A673 (cell line): ENCODE measurements at regions not wholly inside any gene's neighbourhood (a gene's known extent, or its start where the extent isn't known, plus 50 kb on each side); places are given as distances from the start of the nearest gene placed in this dataset.

Experiments used
- BruUV-seq: library from RNA; stranded (reverse); fragments of 400-500 nt; replicated peaks from 2 replicates; lab custom pipeline; 2021; lab: Mats Ljungman, UMichigan
- CTCF ChIA-PET: fragments of 300-600 bp; sonication (Branson Sonifier 250); formaldehyde crosslinking; loops from one replicate; lab custom pipeline; 2022; ENCODE audit warnings: antibody characterized with exemption; lab: Charles Lee
- POLR2A ChIA-PET: fragments of 300-600 bp; sonication (Branson Sonifier 250); formaldehyde crosslinking; loops from one replicate; lab custom pipeline; 2022; ENCODE audit warnings: antibody characterized with exemption; ENCODE audit not compliant: low non-redundant PET; lab: Charles Lee
- DNase-seq: peaks from one replicate; pipeline ENCODE4 v3.0.0-alpha.2; 2015; ENCODE audit warnings: low spot score
- H3K27ac ChIP-seq: fragments of 200-600 bp; sonication (generic); 2 replicates; pipeline ENCODE4 v1.5.1; 2016; ENCODE audit warnings: mixed run types, low read depth, mild to moderate bottlenecking, mixed read lengths, antibody characterized with exemption, low read length; ENCODE audit not compliant: poor library complexity, severe bottlenecking
- H3K27me3 ChIP-seq: fragments of 200-600 bp; sonication (generic); replicated peaks from 2 replicates; pipeline ENCODE4 v1.6.1; 2017; ENCODE audit warnings: mixed run types, low read depth, mild to moderate bottlenecking, mixed read lengths, antibody characterized with exemption, low read length; ENCODE audit not compliant: insufficient read depth, poor library complexity
- H3K36me3 ChIP-seq: fragments of 200-600 bp; sonication (generic); 2 replicates; pipeline ENCODE4 v1.6.1; 2016; ENCODE audit warnings: mixed run types, mild to moderate bottlenecking, mixed read lengths, antibody characterized with exemption, low read length; ENCODE audit not compliant: insufficient read depth, poor library complexity, severe bottlenecking
- H3K4me1 ChIP-seq: fragments of 200-600 bp; sonication (generic); 2 replicates; pipeline ENCODE4 v1.6.1; 2017; ENCODE audit warnings: mixed run types, mild to moderate bottlenecking, mixed read lengths, antibody characterized with exemption, low read length; ENCODE audit not compliant: insufficient read depth, poor library complexity, severe bottlenecking
- H3K4me3 ChIP-seq: fragments of 200-600 bp; sonication (generic); 2 replicates; pipeline ENCODE4 v1.5.1; 2016; ENCODE audit warnings: low read depth, mixed run types, mild to moderate bottlenecking, mixed read lengths, low read length; ENCODE audit not compliant: poor library complexity, severe bottlenecking
- H3K9me3 ChIP-seq: fragments of 200-600 bp; sonication (generic); 2 replicates; pipeline ENCODE4 v1.6.1; 2016; ENCODE audit warnings: mixed run types, low read depth, mild to moderate bottlenecking, mixed read lengths, antibody characterized with exemption, low read length; ENCODE audit not compliant: poor library complexity, severe bottlenecking
- EZH2 ChIP-seq: fragments of 200-600 bp; sonication (generic); IDR thresholded peaks from 2 replicates; pipeline ENCODE4 v1.6.1; 2017; ENCODE audit warnings: borderline replicate concordance, low read depth, mild to moderate bottlenecking, mixed read lengths, antibody characterized with exemption, low read length; ENCODE audit not compliant: poor library complexity, severe bottlenecking
- intact Hi-C: fragments of 100-400 bp; cut with micrococcal nuclease; formaldehyde crosslinking; loops from one replicate; pipeline ENCODE4 v1.10.0; 2022; ENCODE audit not compliant: unreplicated experiment
- TF ChIP-seq, protein P1 (sequence below): fragments of 300-800, 200-600 bp; sonication (generic); conservative IDR thresholded peaks from 2 replicates; pipeline ENCODE4 v1.5.1; 2017; ENCODE audit warnings: low read depth, mild to moderate bottlenecking, antibody characterized with exemption, low read length, moderate library complexity, mixed read lengths

DNA sequence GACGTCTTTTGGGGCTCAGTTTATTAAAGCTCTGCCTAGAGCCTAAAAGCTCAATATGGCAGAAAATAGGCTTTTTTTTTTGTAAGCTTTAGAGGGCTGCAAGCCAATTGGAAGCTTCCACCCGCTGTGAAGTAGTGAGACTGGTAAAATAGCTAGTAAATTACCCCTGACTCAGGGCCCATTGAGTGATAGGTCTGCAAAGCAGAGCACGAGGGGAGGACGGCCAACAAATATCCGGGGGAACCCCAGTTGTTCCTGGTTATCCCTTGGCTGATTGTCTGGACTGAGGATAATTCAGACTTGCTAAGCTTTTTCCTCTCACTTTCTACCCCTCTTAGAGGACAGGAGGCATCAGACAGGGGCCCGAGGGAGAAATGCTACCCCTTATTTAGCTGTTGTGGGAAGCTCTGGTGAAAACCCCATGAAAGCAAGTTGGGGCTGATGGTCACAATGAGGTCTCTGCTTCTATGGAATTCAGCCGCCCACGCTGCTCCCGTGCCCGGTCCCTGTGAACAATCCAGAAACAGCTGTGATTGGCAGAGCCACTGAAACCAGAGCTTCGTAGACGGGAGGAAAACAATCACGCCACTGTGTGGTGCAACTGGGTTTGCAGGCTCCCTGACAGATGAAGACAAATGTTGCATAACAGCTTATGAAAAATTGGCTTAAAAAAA lies 141.9 kb upstream of the LGALSL start:
- intact Hi-C loops: loop anchor here (1.0 to 2.0 kb wide), 3 partner anchors 37 to 263 kb away; no protein-coding TSS in a partner anchor
- TSS peak; percentile 75 for BruUV-seq

DNA sequence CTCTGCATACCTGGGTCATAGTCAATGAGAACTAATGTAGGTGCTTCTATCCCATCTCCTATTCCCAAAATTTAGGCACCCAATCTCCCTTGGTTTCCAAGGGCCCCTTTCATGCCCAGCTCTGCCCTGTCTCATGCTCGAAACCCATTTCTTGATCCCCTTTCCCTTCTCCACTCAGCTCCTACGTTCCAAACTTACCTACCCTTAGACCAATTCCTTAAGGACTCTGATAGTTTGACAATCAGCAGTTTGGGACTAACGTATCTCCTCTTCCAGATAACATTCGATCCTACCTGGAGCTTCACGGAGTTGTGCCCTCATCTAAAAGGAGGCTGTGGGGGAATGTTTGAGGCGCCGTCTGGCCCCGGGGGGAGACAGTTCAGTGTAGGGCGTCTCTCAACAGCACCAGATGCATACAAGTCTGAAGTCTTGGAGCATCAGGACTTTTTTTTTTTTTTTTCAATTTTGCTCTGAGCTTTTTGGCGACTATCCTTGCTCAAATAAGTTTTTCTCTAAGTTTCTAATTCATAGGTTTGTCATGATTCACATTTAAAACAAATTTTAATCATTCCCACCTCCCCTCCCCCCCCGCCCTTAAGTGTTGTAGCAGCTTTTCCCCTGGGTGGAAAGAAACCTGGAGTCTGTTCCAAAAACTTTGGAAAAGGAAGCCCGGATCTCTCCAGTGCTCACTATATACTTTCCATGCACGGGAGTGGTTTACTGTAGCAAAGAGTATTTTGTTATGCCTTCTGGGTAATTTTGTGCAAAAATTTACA lies 141.2 kb upstream of the LGALSL start:
- BruUV-seq: no TSS peak
- CTCF ChIA-PET: interaction anchor here (1.1 to 2.2 kb wide), 4 partner anchors 15 to 263 kb away, joined by 3 to 18 read pairs (median 10); no protein-coding TSS in a partner anchor
- H3K4me1 ChIP-seq: peaks cover 30% of the 10 kb centered on the region
- DNase-seq: no peak
- H3K9me3 ChIP-seq: no peaks in the 10 kb centered on the region
- no peaks in the 10 kb centered on the region for H3K36me3 ChIP-seq
- intact Hi-C loops: loop anchor here (1.0 to 2.0 kb wide), 3 partner anchors 38 to 264 kb away; no protein-coding TSS in a partner anchor
- H3K27me3 ChIP-seq: no peaks in the 10 kb centered on the region
- POLR2A ChIA-PET: interaction anchor here (1.2 kb wide), 1 partner anchor 40 kb away, joined by 5 read pairs; no protein-coding TSS in a partner anchor
- H3K4me3 ChIP-seq: no peak overlapping the region
- H3K27ac ChIP-seq: peak overlapping the region; percentile 81
- no peak for TF ChIP-seq EZH2
- TF ChIP-seq, protein P1, sequence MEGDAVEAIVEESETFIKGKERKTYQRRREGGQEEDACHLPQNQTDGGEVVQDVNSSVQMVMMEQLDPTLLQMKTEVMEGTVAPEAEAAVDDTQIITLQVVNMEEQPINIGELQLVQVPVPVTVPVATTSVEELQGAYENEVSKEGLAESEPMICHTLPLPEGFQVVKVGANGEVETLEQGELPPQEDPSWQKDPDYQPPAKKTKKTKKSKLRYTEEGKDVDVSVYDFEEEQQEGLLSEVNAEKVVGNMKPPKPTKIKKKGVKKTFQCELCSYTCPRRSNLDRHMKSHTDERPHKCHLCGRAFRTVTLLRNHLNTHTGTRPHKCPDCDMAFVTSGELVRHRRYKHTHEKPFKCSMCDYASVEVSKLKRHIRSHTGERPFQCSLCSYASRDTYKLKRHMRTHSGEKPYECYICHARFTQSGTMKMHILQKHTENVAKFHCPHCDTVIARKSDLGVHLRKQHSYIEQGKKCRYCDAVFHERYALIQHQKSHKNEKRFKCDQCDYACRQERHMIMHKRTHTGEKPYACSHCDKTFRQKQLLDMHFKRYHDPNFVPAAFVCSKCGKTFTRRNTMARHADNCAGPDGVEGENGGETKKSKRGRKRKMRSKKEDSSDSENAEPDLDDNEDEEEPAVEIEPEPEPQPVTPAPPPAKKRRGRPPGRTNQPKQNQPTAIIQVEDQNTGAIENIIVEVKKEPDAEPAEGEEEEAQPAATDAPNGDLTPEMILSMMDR: no peak

More for the DNA sequence above, 141.9 kb upstream of the LGALSL start:
- peak; percentile 96 for DNase-seq
- Histone ChIP-seq H3K9me3 (no peaks in the 10 kb centered on the region), H3K36me3 (no peaks in the 10 kb centered on the region), H3K4me1 (peaks cover 30% of the 10 kb centered on the region), H3K27me3 (no peaks in the 10 kb centered on the region), H3K4me3 (peak overlapping the region; percentile 9), H3K27ac (peak overlapping the region; percentile 81)
- ChIA-PET CTCF (interaction anchor here (1.1 to 2.2 kb wide), 5 partner anchors 16 to 263 kb away, joined by 3 to 18 read pairs (median 6); no protein-coding TSS in a partner anchor), POLR2A (interaction anchor here (0.5 to 1.2 kb wide), 2 partner anchors 39 to 179 kb away, joined by 3 to 5 read pairs; no protein-coding TSS in a partner anchor)
- no peak for TF ChIP-seq EZH2
- TF ChIP-seq, protein P1: peak; percentile 72

DNA sequence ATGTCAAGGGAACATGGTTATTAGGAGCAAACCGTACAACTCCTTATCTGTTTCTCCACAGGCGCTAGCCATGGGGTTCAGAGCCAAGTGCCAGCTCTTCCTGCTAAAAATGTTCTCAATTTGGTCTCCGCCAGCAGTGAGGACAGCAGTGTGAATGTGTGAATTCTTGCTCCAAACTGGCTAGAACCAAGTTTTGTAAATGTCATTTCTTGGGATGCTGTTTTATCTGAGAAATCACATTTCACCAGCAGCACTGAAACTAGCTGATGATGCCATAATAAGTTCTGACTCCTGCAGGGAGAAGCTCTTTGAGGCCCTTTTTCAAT lies 140.6 kb upstream of the LGALSL start:
- BruUV-seq: no TSS peak
- H3K4me1 ChIP-seq: peaks cover 30% of the 10 kb centered on the region
- POLR2A ChIA-PET: no interaction called here
- no peak overlapping the region for H3K4me3 ChIP-seq
- no peak overlapping the region for H3K27ac ChIP-seq
- H3K9me3 ChIP-seq: no peaks in the 10 kb centered on the region
- H3K36me3 ChIP-seq: no peaks in the 10 kb centered on the region
- CTCF ChIA-PET: interaction anchor here (1.8 to 2.2 kb wide), 2 partner anchors 17 to 264 kb away, joined by 13 to 18 read pairs; no protein-coding TSS in a partner anchor
- TF ChIP-seq, protein P1: no peak
- no peak for TF ChIP-seq EZH2
- H3K27me3 ChIP-seq: no peaks in the 10 kb centered on the region
- no peak for DNase-seq
- intact Hi-C loops: loop anchor here (2.0 kb wide), 2 partner anchors 39 to 171 kb away; no protein-coding TSS in a partner anchor
